ENCODE measurements at regions not wholly inside any gene's neighbourhood (a gene's known extent, or its start where the extent isn't known, plus 50 kb on each side); places are given as distances from the start of the nearest gene placed in this dataset.
A peak's percentile ranks its signal among the peaks of the same experiment; 100 is the strongest.

GRCh38 chr11:19558189-19558986 is 154.2 kb upstream of the NAV2 start:
- 89% methylated on average over 12 of the region's 12 CpGs for WGBS
- intact Hi-C loops (cut with DNase I) = loop anchor here (5.0 kb wide), 1 partner anchor 574 kb away; no protein-coding TSS in a partner anchor
- Histone ChIP-seq H3K4me3 (no peak overlapping the region), H3K36me3 (no peaks in the 10 kb centered on the region), H3K4me1 (replicated peaks) (no peaks in the 10 kb centered on the region), H3K27ac (no peak overlapping the region), H3K9me3 (no peaks in the 10 kb centered on the region), H3K27me3 (replicated peaks; ENCODE audit: insufficient read depth) (no peaks in the 10 kb centered on the region)
- TF ChIP-seq CTCF (IDR thresholded peaks at IDR 0.05) (no peak), POLR2A (IDR thresholded peaks at IDR 0.05) (no peak), POLR2AphosphoS5 (IDR thresholded peaks at IDR 0.05) (no peak)
- no peak for DNase-seq (ENCODE audit: low spot score)

- intact Hi-C loops (cut with DNase I) = loop anchor here (5.0 kb wide), 1 partner anchor 575 kb away; no protein-coding TSS in a partner anchor
- no peaks in the 10 kb centered on the region for H3K9me3 ChIP-seq
- H3K27me3 ChIP-seq (replicated peaks; ENCODE audit: insufficient read depth) = no peaks in the 10 kb centered on the region
- no peaks in the 10 kb centered on the region for H3K36me3 ChIP-seq
- no peak overlapping the region for H3K27ac ChIP-seq
- H3K4me1 ChIP-seq (replicated peaks) = no peaks in the 10 kb centered on the region
- H3K4me3 ChIP-seq = no peak overlapping the region
- 2% methylated on average over 7 of the region's 7 CpGs for WGBS
- TF ChIP-seq CTCF (IDR thresholded peaks at IDR 0.05) (peak; percentile 56 to 91 (median 80)), POLR2AphosphoS5 (IDR thresholded peaks at IDR 0.05) (peak; percentile 20), POLR2A (IDR thresholded peaks at IDR 0.05) (no peak)
- peak; percentile 72 for DNase-seq (ENCODE audit: low spot score)
These were observed 154.9 kb upstream of the NAV2 start for GRCh38 chr11:19557720-19558140.

- no peak overlapping the region for H3K27ac ChIP-seq
- no peak for DNase-seq (ENCODE audit: low spot score)
- no peak overlapping the region for H3K4me3 ChIP-seq
- TF ChIP-seq POLR2A (IDR thresholded peaks at IDR 0.05) (no peak), CTCF (IDR thresholded peaks at IDR 0.05) (no peak), POLR2AphosphoS5 (IDR thresholded peaks at IDR 0.05) (no peak)
- no peaks in the 10 kb centered on the region for H3K27me3 ChIP-seq (replicated peaks; ENCODE audit: insufficient read depth)
- intact Hi-C loops (cut with DNase I) = loop anchor here (5.0 kb wide), 1 partner anchor 575 kb away; no protein-coding TSS in a partner anchor
- H3K4me1 ChIP-seq (replicated peaks) = no peaks in the 10 kb centered on the region
- WGBS = 67% methylated on average over 6 of the region's 6 CpGs
- no peaks in the 10 kb centered on the region for H3K36me3 ChIP-seq
- H3K9me3 ChIP-seq = no peaks in the 10 kb centered on the region
These were observed 155.5 kb upstream of the NAV2 start for GRCh38 chr11:19557185-19557584.

GRCh38 chr11:19555266-19555665 is 157.4 kb upstream of the NAV2 start:
- TF ChIP-seq POLR2AphosphoS5 (IDR thresholded peaks at IDR 0.05) (no peak), POLR2A (IDR thresholded peaks at IDR 0.05) (no peak), CTCF (IDR thresholded peaks at IDR 0.05) (no peak)
- no peak for DNase-seq (ENCODE audit: low spot score)
- no peaks in the 10 kb centered on the region for H3K27me3 ChIP-seq (replicated peaks; ENCODE audit: insufficient read depth)
- H3K27ac ChIP-seq = no peak overlapping the region
- no peak overlapping the region for H3K4me3 ChIP-seq
- no peaks in the 10 kb centered on the region for H3K36me3 ChIP-seq
- 66% methylated on average over 3 of the region's 3 CpGs for WGBS
- intact Hi-C loops (cut with DNase I) = loop anchor here (5.0 kb wide), 1 partner anchor 577 kb away; no protein-coding TSS in a partner anchor
- no peaks in the 10 kb centered on the region for H3K4me1 ChIP-seq (replicated peaks)
- no peaks in the 10 kb centered on the region for H3K9me3 ChIP-seq

Data from prostate gland (tissue), 2 donors.